Gastrocnemius medialis (tissue), 4 donors: ENCODE measurements at regions not wholly inside any gene's neighbourhood (a gene's known extent, or its start where the extent isn't known, plus 50 kb on each side); places are given as distances from the start of the nearest gene placed in this dataset.
A peak's percentile ranks its signal among the peaks of the same experiment; 100 is the strongest.

Source experiments
- ATAC-seq, 2 donors: fragments of 150-250 bp; one replicate each; pipeline ENCODE4 v1.9.1; 2016
- DNase-seq, 2 donors: peaks; one replicate each; pipeline ENCODE4 v3.0.0-alpha.2; 2019
- H3K27ac ChIP-seq, 4 donors: fragments of 200-600 bp; sonication (generic); 1 replicate in 1 of 4; 2 replicates in 3 of 4; pipeline ENCODE4 v1.5.1; 2016 to 2018; ENCODE audit warnings: mild to moderate bottlenecking in 2 of 4, moderate library complexity in 1 of 4
- H3K27me3 ChIP-seq, 3 donors: fragments of 200-600 bp; sonication (generic) in 2 of 3; 1 replicate in 1 of 3; 2 replicates in 2 of 3; pipeline versions ENCODE4 v1.5.1 to v1.6.0; 2016 to 2019; ENCODE audit warnings: mild to moderate bottlenecking in 1 of 3, moderate library complexity in 1 of 3
- H3K36me3 ChIP-seq, 2 donors: fragments of 200-600 bp; sonication (generic) in 1 of 2; one replicate each; pipeline ENCODE4 v1.5.1; 2017 to 2018
- H3K4me1 ChIP-seq, 2 donors: fragments of 200-600 bp; sonication (generic) in 1 of 2; one replicate each; pipeline ENCODE4 v1.5.1; 2016 to 2017; ENCODE audit warnings: mild to moderate bottlenecking in 2 of 2
- H3K4me3 ChIP-seq, 4 donors: fragments of 200-600 bp; sonication (generic) in 3 of 4; 1 replicate in 1 of 4; 2 replicates in 3 of 4; pipeline ENCODE4 v1.5.1; 2016 to 2019; ENCODE audit warnings: mild to moderate bottlenecking in 2 of 4
- H3K9me3 ChIP-seq, 3 donors: fragments of 200-600 bp; sonication (generic) in 2 of 3; 1 replicate in 1 of 3; 2 replicates in 2 of 3; pipeline ENCODE4 v1.5.1; 2016 to 2019
- POLR2A ChIP-seq, 2 donors: fragments of 450-650 bp; IDR thresholded peaks; one replicate each; pipeline ENCODE4 v1.6.1; 2017; ENCODE audit warnings: antibody characterized with exemption in 2 of 2, mild to moderate bottlenecking in 2 of 2, moderate library complexity in 2 of 2
- in situ Hi-C, 4 donors: fragments of 200-750 bp; cut with MboI; loops; one replicate each; pipeline versions ENCODE4 v1.15.0 to v1.8.0; 2017; ENCODE audit warnings: low sequenced_read_pairs in 4 of 4
- intact Hi-C: fragments of 100-400 bp; cut with DNase I; formaldehyde crosslinking; loops from one replicate; pipeline ENCODE4 v1.15.1; 2023; ENCODE audit warnings: low total_unique reads
- TF ChIP-seq, protein P1 (sequence below), 5 experiments: fragments of 450-650 bp in 3 of 5; fragments of 200-600 bp in 2 of 5; sonication (generic) in 2 of 5; IDR thresholded peaks in 4 of 5; conservative IDR thresholded peaks in 1 of 5; 1 replicate in 4 of 5; 2 replicates in 1 of 5; pipeline ENCODE4 v1.5.1; 2016 to 2019; ENCODE audit warnings: antibody characterized with exemption in 5 of 5, mild to moderate bottlenecking in 3 of 5, moderate library complexity in 3 of 5

DNA sequence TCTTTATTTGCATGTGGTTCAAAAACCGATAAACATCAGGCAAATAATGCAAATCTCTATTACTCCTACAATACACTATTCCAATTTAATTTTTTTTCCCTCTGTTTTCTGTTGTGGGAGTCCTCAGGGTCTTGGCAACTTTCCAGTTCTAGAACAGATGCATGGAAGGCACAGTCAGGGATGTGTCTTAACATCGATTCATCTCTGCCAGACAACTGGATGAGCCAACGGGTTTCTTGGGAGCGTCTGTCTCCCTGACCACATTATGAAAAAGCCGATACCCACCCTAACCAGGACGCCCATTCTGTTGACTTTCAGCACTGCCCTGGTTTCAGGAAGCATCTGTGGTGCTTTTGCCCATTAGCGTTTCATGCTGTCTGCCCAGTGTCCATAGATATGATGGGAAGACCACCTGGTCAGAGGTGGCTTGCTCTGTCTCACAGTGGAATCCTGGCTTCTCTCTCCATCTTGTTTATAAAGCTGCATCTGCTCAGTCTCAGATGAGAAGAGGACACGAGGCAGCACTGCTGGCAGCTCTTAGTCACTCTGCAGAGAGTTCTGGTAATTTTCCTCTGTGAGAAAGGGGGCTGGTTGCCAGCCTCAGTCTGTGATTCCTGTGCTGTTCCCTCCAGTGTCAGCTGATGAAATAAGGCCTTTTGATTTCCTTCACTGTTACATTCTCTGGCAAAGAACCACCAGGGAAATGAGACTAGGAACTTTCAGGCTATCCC, 57.9 kb upstream of the KCNE4 start:
- H3K36me3 ChIP-seq, result no peaks in the 10 kb centered on the region
- peaks cover 5 to 18% of the 10 kb centered on the region in 2 donors for H3K4me1 ChIP-seq
- H3K27ac ChIP-seq, result peak overlapping the region; percentile 73 to 89 (median 80)
- peak overlapping the region in 2 of 4 donors; percentile 38 to 47 for H3K4me3 ChIP-seq
- TF ChIP-seq, protein P1, sequence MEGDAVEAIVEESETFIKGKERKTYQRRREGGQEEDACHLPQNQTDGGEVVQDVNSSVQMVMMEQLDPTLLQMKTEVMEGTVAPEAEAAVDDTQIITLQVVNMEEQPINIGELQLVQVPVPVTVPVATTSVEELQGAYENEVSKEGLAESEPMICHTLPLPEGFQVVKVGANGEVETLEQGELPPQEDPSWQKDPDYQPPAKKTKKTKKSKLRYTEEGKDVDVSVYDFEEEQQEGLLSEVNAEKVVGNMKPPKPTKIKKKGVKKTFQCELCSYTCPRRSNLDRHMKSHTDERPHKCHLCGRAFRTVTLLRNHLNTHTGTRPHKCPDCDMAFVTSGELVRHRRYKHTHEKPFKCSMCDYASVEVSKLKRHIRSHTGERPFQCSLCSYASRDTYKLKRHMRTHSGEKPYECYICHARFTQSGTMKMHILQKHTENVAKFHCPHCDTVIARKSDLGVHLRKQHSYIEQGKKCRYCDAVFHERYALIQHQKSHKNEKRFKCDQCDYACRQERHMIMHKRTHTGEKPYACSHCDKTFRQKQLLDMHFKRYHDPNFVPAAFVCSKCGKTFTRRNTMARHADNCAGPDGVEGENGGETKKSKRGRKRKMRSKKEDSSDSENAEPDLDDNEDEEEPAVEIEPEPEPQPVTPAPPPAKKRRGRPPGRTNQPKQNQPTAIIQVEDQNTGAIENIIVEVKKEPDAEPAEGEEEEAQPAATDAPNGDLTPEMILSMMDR (IDR thresholded peaks at IDR 0.05 in 4 of 5, conservative IDR thresholded peaks at IDR 0.05 in 1 of 5), result no peak
- TF ChIP-seq POLR2A (IDR thresholded peaks at IDR 0.05), result no peak
- DNase-seq (peak; percentile 89 to 90), ATAC-seq (peak; percentile 99)
- no peaks in the 10 kb centered on the region for H3K9me3 ChIP-seq
- H3K27me3 ChIP-seq, result no peaks in the 10 kb centered on the region
- intact Hi-C loops (loop anchor here (5.0 to 10.0 kb wide), 2 partner anchors 58 to 471 kb away; partner anchors contain the start of gene KCNE4), in situ Hi-C loops (loop anchor here in 1 of 4 donors (25.0 kb wide), 1 partner anchor 618 kb away; the partner anchor contains the start of gene SCG2)

DNA sequence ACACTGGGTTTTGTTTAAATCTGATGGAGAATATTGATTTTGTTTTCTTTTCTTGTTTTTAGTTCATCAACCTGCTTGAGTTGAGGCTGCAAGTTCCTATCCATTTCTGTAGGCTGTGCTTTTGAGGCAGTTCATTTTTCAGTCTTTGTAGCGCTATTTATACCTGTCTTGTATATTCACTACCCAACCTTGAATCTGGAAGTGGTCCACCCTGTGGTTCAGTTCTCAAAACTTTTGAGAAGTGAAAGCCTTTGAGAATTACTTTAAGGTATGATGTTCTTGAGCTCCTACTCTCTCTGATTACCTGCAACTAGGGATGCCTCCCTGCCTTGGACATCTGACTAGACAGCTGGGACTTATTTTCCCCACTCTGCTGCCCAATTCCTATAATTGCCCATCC, 53.5 kb upstream of the KCNE4 start:
- TF ChIP-seq, protein P1 (IDR thresholded peaks at IDR 0.05 in 4 of 5, conservative IDR thresholded peaks at IDR 0.05 in 1 of 5), result no peak
- TF ChIP-seq POLR2A (IDR thresholded peaks at IDR 0.05), result no peak
- in situ Hi-C loops, result loop anchor here in 1 of 4 donors (25.0 kb wide), 1 partner anchor 614 kb away; the partner anchor contains the start of gene SCG2
- DNase-seq, result no peak
- H3K4me1 ChIP-seq, result peaks cover 5 to 17% of the 10 kb centered on the region in 2 donors
- no peaks in the 10 kb centered on the region for H3K9me3 ChIP-seq
- no peaks in the 10 kb centered on the region for H3K36me3 ChIP-seq
- H3K27ac ChIP-seq, result no peak overlapping the region
- intact Hi-C loops, result loop anchor here (10.0 kb wide), 1 partner anchor 466 kb away; no protein-coding TSS in a partner anchor
- no peak overlapping the region for H3K4me3 ChIP-seq
- ATAC-seq, result no peak
- no peaks in the 10 kb centered on the region for H3K27me3 ChIP-seq

DNA sequence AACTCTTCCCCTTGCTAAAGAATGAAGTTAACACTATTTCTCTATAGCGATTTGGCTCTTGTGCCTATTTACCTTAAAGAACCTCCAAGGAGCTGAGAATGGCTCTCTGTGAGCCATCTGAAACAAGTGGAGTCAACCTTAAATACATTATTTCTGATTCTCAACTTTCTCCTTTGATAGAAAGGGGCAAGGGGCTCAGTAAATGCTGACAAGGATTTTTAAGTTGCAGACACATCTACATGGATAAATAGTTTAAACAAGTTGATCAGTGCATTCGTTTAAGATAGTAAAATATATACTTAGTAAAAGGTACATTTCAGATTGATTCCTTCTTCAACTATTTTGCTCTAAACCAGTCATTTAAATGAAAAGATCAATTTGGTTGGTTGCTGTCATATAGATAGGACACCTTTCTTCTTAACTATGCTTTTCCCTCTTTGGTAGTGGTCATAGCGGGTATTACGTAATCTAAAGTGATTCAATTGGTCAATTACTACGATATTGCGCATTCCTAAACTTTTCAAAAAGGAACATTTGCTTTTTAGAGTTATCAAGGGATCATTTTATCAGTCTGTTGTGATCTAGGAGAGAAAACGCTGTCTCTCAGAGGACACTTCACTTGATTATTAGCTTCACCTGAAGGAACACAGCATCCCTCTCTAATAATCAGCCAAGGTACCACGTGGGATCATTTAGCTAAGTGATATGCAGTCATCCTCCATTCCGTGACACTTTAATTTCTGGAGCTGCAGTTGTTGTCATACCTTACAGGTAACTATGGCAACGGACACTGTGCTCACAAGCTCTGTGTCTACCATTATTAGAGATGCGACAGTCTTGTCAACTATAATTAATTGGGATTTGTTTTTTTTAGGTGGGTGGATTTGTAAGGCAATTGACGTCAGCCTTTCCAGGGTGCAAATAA, 50.9 kb upstream of the KCNE4 start:
- H3K9me3 ChIP-seq, result no peaks in the 10 kb centered on the region
- no peaks in the 10 kb centered on the region for H3K4me1 ChIP-seq
- in situ Hi-C loops, result no loop called here
- no peak for DNase-seq
- intact Hi-C loops, result no loop called here
- no peaks in the 10 kb centered on the region for H3K36me3 ChIP-seq
- no peak overlapping the region for H3K27ac ChIP-seq
- H3K4me3 ChIP-seq, result no peak overlapping the region
- TF ChIP-seq, protein P1 (IDR thresholded peaks at IDR 0.05 in 4 of 5, conservative IDR thresholded peaks at IDR 0.05 in 1 of 5), result no peak
- no peak for TF ChIP-seq POLR2A (IDR thresholded peaks at IDR 0.05)
- ATAC-seq, result no peak
- H3K27me3 ChIP-seq, result no peaks in the 10 kb centered on the region

DNA sequence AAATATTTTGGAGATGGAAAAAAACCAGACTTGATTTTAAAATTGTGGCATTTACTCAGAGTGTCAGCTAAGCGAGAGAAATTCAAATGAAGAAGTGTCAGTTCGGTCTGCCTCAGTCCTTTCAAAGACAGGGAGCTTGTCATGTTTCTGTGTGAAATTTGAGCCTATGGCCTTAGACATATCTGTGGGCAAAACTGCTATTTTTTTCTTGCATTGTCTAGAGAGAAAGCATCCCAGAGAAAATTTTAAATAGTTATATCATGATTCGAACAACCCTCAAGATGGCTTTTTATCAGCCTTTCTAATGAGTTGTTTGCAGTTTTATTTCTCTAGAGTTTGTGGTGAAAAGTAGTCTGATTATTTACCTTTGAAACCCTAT, 50.2 kb upstream of the KCNE4 start:
- H3K27me3 ChIP-seq, result no peaks in the 10 kb centered on the region
- no peaks in the 10 kb centered on the region for H3K4me1 ChIP-seq
- intact Hi-C loops, result no loop called here
- no peaks in the 10 kb centered on the region for H3K9me3 ChIP-seq
- DNase-seq, result no peak
- in situ Hi-C loops, result no loop called here
- no peak overlapping the region for H3K4me3 ChIP-seq
- no peak for TF ChIP-seq POLR2A (IDR thresholded peaks at IDR 0.05)
- ATAC-seq, result no peak
- H3K36me3 ChIP-seq, result no peaks in the 10 kb centered on the region
- H3K27ac ChIP-seq, result no peak overlapping the region
